ENCODE measurements at regions not wholly inside any gene's neighbourhood (a gene's known extent, or its start where the extent isn't known, plus 50 kb on each side); places are given as distances from the start of the nearest gene placed in this dataset.

DNA sequence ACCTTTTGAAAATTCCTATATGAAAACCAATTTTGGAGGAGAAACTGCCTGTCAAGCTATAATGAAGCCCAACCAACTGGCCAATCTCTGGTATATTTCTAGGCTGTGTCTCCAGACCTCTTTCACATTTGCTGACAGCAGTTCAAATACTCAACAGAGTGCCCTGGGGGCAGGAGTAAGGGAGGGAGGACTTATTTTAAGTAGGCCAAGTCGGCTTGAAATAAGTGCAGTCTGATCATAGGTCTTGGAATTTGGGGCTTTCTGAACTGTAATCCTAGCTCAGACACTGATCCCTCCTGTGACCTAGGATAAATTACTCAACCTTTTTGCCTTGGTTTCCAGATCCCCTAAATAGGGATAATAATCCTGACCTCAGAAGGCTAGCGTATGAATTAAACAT is 59.4 kb upstream of the SLC7A11 start:
- H4K20me1 ChIP-seq (replicated peaks; ENCODE audit: control insufficient read depth, extremely low read depth, insufficient read depth, low read length), result no peaks in the 10 kb centered on the region
- no peak overlapping the region for H2AFZ ChIP-seq (ENCODE audit: low read depth, low read length)
- no peaks in the 10 kb centered on the region for H3K36me3 ChIP-seq (ENCODE audit: control insufficient read depth in 2 of 2, extremely low read depth in 1 of 2, insufficient read depth in 2 of 2, low read length in 2 of 2)
- no TSS peak for BruUV-seq (replicated peaks)
- H3K4me3 ChIP-seq (replicated peaks in 1 of 3; ENCODE audit: insufficient read depth in 1 of 3, low read depth in 1 of 3, low read length in 3 of 3), result no peak overlapping the region
- H3K9me1 ChIP-seq (replicated peaks; ENCODE audit: control insufficient read depth, extremely low read depth, insufficient read depth, low read length), result no peaks in the 10 kb centered on the region
- intact Hi-C loops (cut with micrococcal nuclease) (no loop called here), dilution Hi-C loops (cut with MboI; ENCODE audit: extremely low pct_ligation_motif_present, low sequenced_read_pairs) (no loop called here)
- no peak for FAIRE-seq
- no peak overlapping the region for H3K4me2 ChIP-seq (ENCODE audit: insufficient read depth, low read length)
- CTCF ChIA-PET, result no interaction called here
- DNase-seq (ENCODE audit: low read depth, low spot score), result no peak
- no peaks in the 10 kb centered on the region for H3K79me2 ChIP-seq (ENCODE audit: control insufficient read depth, insufficient read depth, low read length)
- no peaks in the 10 kb centered on the region for H3K4me1 ChIP-seq (ENCODE audit: control insufficient read depth, extremely low read depth, insufficient read depth, low read length)
- H3K27me3 ChIP-seq (ENCODE audit: control insufficient read depth in 2 of 2, insufficient read depth in 2 of 2, low read length in 2 of 2), result no peaks in the 10 kb centered on the region
- H3K27ac ChIP-seq (ENCODE audit: insufficient read depth, low read depth, low read length), result no peak overlapping the region
- TF ChIP-seq GATA2 (IDR thresholded peaks at IDR 0.05; ENCODE audit: insufficient read depth, insufficient read length, low read depth, low read length) (no peak), MYC (IDR thresholded peaks at IDR 0.05; ENCODE audit: low read depth, low read length) (no peak), FOS (IDR thresholded peaks at IDR 0.05; ENCODE audit: borderline replicate concordance, insufficient read depth, low read length) (no peak)
- TF ChIP-seq, protein P1, sequence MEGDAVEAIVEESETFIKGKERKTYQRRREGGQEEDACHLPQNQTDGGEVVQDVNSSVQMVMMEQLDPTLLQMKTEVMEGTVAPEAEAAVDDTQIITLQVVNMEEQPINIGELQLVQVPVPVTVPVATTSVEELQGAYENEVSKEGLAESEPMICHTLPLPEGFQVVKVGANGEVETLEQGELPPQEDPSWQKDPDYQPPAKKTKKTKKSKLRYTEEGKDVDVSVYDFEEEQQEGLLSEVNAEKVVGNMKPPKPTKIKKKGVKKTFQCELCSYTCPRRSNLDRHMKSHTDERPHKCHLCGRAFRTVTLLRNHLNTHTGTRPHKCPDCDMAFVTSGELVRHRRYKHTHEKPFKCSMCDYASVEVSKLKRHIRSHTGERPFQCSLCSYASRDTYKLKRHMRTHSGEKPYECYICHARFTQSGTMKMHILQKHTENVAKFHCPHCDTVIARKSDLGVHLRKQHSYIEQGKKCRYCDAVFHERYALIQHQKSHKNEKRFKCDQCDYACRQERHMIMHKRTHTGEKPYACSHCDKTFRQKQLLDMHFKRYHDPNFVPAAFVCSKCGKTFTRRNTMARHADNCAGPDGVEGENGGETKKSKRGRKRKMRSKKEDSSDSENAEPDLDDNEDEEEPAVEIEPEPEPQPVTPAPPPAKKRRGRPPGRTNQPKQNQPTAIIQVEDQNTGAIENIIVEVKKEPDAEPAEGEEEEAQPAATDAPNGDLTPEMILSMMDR (IDR thresholded peaks at IDR 0.05; ENCODE audit: extremely low read depth in 1 of 2, insufficient read depth in 1 of 2, low read depth in 1 of 2, low read length in 2 of 2), result no peak
- H3K9me3 ChIP-seq (replicated peaks; ENCODE audit: control insufficient read depth, insufficient read depth, low read length), result no peaks in the 10 kb centered on the region
- H3K9ac ChIP-seq (replicated peaks; ENCODE audit: extremely low read depth, insufficient read depth, low read length), result no peak overlapping the region
- POLR2A ChIA-PET, result no interaction called here

DNA sequence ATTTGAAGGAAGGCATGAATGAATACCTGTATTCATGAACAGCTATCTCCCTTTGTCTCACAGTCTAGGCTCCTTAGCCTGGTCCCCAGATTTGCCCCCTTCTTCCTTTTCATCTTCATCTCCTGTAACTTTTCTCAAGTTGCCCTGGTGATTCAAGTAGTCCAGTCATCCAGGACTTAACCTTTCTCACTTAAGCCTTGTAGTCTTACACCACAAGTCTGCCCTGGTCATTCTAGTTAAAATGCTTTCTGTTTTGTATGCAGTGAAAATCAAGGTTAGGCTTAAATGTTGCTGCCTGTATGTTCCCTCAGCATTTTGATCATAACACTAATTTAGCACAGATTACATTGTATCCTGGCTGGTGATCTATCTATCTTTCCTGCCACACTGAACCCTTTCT is 58.5 kb upstream of the SLC7A11 start:
- Histone ChIP-seq H3K79me2 (ENCODE audit: control insufficient read depth, insufficient read depth, low read length) (no peaks in the 10 kb centered on the region), H3K9me3 (replicated peaks; ENCODE audit: control insufficient read depth, insufficient read depth, low read length) (no peaks in the 10 kb centered on the region), H3K27me3 (ENCODE audit: control insufficient read depth in 2 of 2, insufficient read depth in 2 of 2, low read length in 2 of 2) (no peaks in the 10 kb centered on the region), H3K4me3 (replicated peaks in 1 of 3; ENCODE audit: insufficient read depth in 1 of 3, low read depth in 1 of 3, low read length in 3 of 3) (no peak overlapping the region), H3K27ac (ENCODE audit: insufficient read depth, low read depth, low read length) (no peak overlapping the region), H3K36me3 (ENCODE audit: control insufficient read depth in 2 of 2, extremely low read depth in 1 of 2, insufficient read depth in 2 of 2, low read length in 2 of 2) (no peaks in the 10 kb centered on the region), H3K4me1 (ENCODE audit: control insufficient read depth, extremely low read depth, insufficient read depth, low read length) (no peaks in the 10 kb centered on the region), H4K20me1 (replicated peaks; ENCODE audit: control insufficient read depth, extremely low read depth, insufficient read depth, low read length) (no peaks in the 10 kb centered on the region), H2AFZ (ENCODE audit: low read depth, low read length) (no peak overlapping the region), H3K9me1 (replicated peaks; ENCODE audit: control insufficient read depth, extremely low read depth, insufficient read depth, low read length) (no peaks in the 10 kb centered on the region), H3K4me2 (ENCODE audit: insufficient read depth, low read length) (no peak overlapping the region), H3K9ac (replicated peaks; ENCODE audit: extremely low read depth, insufficient read depth, low read length) (no peak overlapping the region)
- no peak for TF ChIP-seq JUN (IDR thresholded peaks at IDR 0.05; ENCODE audit: borderline replicate concordance, insufficient read depth, insufficient read length, low read depth)
- DNase-seq (ENCODE audit: low read depth, low spot score) (no peak), FAIRE-seq (no peak)
- CTCF ChIA-PET, result no interaction called here
- dilution Hi-C loops (cut with MboI; ENCODE audit: extremely low pct_ligation_motif_present, low sequenced_read_pairs) (no loop called here), intact Hi-C loops (cut with micrococcal nuclease) (no loop called here)
- no TSS peak for BruUV-seq (replicated peaks)
- POLR2A ChIA-PET, result no interaction called here
